Neuronal stem cell (in vitro differentiated cells): ENCODE measurements at regions not wholly inside any gene's neighbourhood (a gene's known extent, or its start where the extent isn't known, plus 50 kb on each side); places are given as distances from the start of the nearest gene placed in this dataset.

Experiments used
- DNase-seq: peaks from one replicate; pipeline ENCODE4 v3.0.0-alpha.2; 2013; ENCODE audit warnings: low spot score
- H2AFZ ChIP-seq: one replicate; pipeline ENCODE4 v1.6.1; 2013; ENCODE audit warnings: mild to moderate bottlenecking, low read length, inconsistent platforms
- H2AK5ac ChIP-seq: 2 replicates; pipeline ENCODE4 v1.6.1; 2013; ENCODE audit warnings: low read depth, mild to moderate bottlenecking, inconsistent platforms, low read length, moderate library complexity, mixed read lengths
- H2BK120ac ChIP-seq: 2 replicates; pipeline ENCODE4 v1.6.1; 2013; ENCODE audit warnings: low read depth, mild to moderate bottlenecking, inconsistent platforms, low read length, moderate library complexity, mixed read lengths
- H2BK12ac ChIP-seq: one replicate; pipeline ENCODE4 v1.6.1; 2013; ENCODE audit warnings: low read length, inconsistent platforms
- H2BK15ac ChIP-seq: 2 replicates; pipeline ENCODE4 v1.6.1; 2013; ENCODE audit warnings: mild to moderate bottlenecking, low read length, inconsistent platforms, mixed read lengths
- H2BK5ac ChIP-seq: one replicate; pipeline ENCODE4 v1.6.1; 2013; ENCODE audit warnings: inconsistent platforms, mild to moderate bottlenecking, low read length, moderate library complexity
- H3K14ac ChIP-seq: one replicate; pipeline ENCODE4 v1.6.1; 2013; ENCODE audit warnings: low read length, inconsistent platforms
- H3K18ac ChIP-seq: 2 replicates; pipeline ENCODE4 v1.6.1; 2013; ENCODE audit warnings: low read length, inconsistent platforms
- H3K23ac ChIP-seq: 2 replicates; pipeline ENCODE4 v1.6.1; 2013; ENCODE audit warnings: low read depth, mild to moderate bottlenecking, mixed read lengths, low read length, inconsistent platforms; ENCODE audit not compliant: poor library complexity
- H3K27ac ChIP-seq: replicated peaks from 3 replicates; pipeline ENCODE4 v1.5.1; 2013; ENCODE audit warnings: low read length, inconsistent platforms
- H3K27me3 ChIP-seq, 3 experiments: 2 replicates each; pipeline ENCODE4 v1.6.1; 2013; ENCODE audit warnings: low read length in 3 of 3, mild to moderate bottlenecking in 2 of 3, inconsistent platforms in 1 of 3, low read depth in 1 of 3, mixed read lengths in 1 of 3, moderate library complexity in 1 of 3; ENCODE audit not compliant: control insufficient read depth in 3 of 3, insufficient read depth in 3 of 3
- H3K36me3 ChIP-seq, 2 donors: replicated peaks in 1 of 2; 2 replicates each; pipeline ENCODE4 v1.6.1; 2013; ENCODE audit warnings: low read length in 2 of 2; ENCODE audit not compliant: control insufficient read depth in 2 of 2, insufficient read depth in 2 of 2
- H3K4ac ChIP-seq: 2 replicates; pipeline ENCODE4 v1.6.1; 2013; ENCODE audit warnings: inconsistent platforms, mild to moderate bottlenecking, low read length, moderate library complexity
- H3K4me1 ChIP-seq, 2 donors: 1 replicate in 1 of 2; 2 replicates in 1 of 2; pipeline ENCODE4 v1.6.1; 2013; ENCODE audit warnings: low read length in 2 of 2, low read depth in 1 of 2; ENCODE audit not compliant: control insufficient read depth in 2 of 2, insufficient read depth in 1 of 2
- H3K4me2 ChIP-seq: one replicate; pipeline ENCODE4 v1.6.1; 2013; ENCODE audit warnings: mild to moderate bottlenecking, low read length, inconsistent platforms; ENCODE audit not compliant: insufficient read depth, poor library complexity, severe bottlenecking
- H3K4me3 ChIP-seq, 2 donors: 2 replicates each; pipeline ENCODE4 v1.5.1; 2013; ENCODE audit warnings: low read length in 2 of 2, mild to moderate bottlenecking in 2 of 2, inconsistent platforms in 1 of 2, moderate library complexity in 1 of 2
- H3K79me1 ChIP-seq: one replicate; pipeline ENCODE4 v1.6.1; 2013; ENCODE audit warnings: low read depth, mild to moderate bottlenecking, inconsistent platforms, low read length, moderate library complexity
- H3K9ac ChIP-seq: one replicate; pipeline ENCODE4 v1.6.1; 2013; ENCODE audit warnings: mild to moderate bottlenecking, low read depth, low read length, inconsistent platforms; ENCODE audit not compliant: poor library complexity
- H3K9me3 ChIP-seq, 2 donors: replicated peaks in 1 of 2; 2 replicates each; pipeline versions ENCODE3 to v1.6.1; 2013; ENCODE audit warnings: low read length in 2 of 2, mild to moderate bottlenecking in 2 of 2, inconsistent platforms in 1 of 2, low read depth in 1 of 2, mixed read lengths in 1 of 2, moderate library complexity in 1 of 2; ENCODE audit not compliant: control insufficient read depth in 2 of 2, insufficient read depth in 1 of 2
- H4K8ac ChIP-seq: one replicate; pipeline ENCODE4 v1.6.1; 2013; ENCODE audit warnings: low read depth, mild to moderate bottlenecking, inconsistent platforms, low read length, moderate library complexity
- H4K91ac ChIP-seq: one replicate; pipeline ENCODE4 v1.6.1; 2013; ENCODE audit warnings: low read length, low read depth, mild to moderate bottlenecking, inconsistent platforms; ENCODE audit not compliant: poor library complexity
- WGBS, 2 donors: extraction: QIAGEN DNeasy Blood & Tissue Kit; methylation state at CpG; one replicate each; pipeline ENCODE4 v1.1.7; 2013; ENCODE audit warnings: missing lambda C conversion rate in 2 of 2, mixed read lengths in 1 of 2; ENCODE audit not compliant: insufficient read length in 2 of 2, insufficient replicate concordance in 1 of 2; ENCODE audit errors: extremely low coverage in 2 of 2; 5-methylcytosine and 5-hydroxymethylcytosine counted together

- no peak overlapping the region for H4K91ac ChIP-seq
- no peak overlapping the region for H3K14ac ChIP-seq
- no peak overlapping the region for H2BK12ac ChIP-seq
- no peak overlapping the region for H2AK5ac ChIP-seq
- H3K27me3 ChIP-seq, result no peaks in the 10 kb centered on the region
- H2AFZ ChIP-seq, result no peak overlapping the region
- no peak overlapping the region for H3K9ac ChIP-seq
- H3K4me2 ChIP-seq, result no peak overlapping the region
- no peak overlapping the region for H4K8ac ChIP-seq
- no peak overlapping the region for H3K27ac ChIP-seq
- no peak overlapping the region for H3K4me3 ChIP-seq
- H3K23ac ChIP-seq, result no peak overlapping the region
- no peak overlapping the region for H2BK15ac ChIP-seq
- H3K9me3 ChIP-seq, result peaks cover 0 to 2% of the 10 kb centered on the region in 2 donors
- no peak overlapping the region for H2BK5ac ChIP-seq
- DNase-seq, result no peak
- H3K79me1 ChIP-seq, result no peaks in the 10 kb centered on the region
- H3K4ac ChIP-seq, result no peak overlapping the region
- no peak overlapping the region for H2BK120ac ChIP-seq
- no peaks in the 10 kb centered on the region for H3K36me3 ChIP-seq
- H3K18ac ChIP-seq, result no peak overlapping the region
- no peaks in the 10 kb centered on the region for H3K4me1 ChIP-seq
Observed at GRCh38 chr12:73625226-73625625, 912.4 kb upstream of the ATXN7L3B start.

GRCh38 chr12:73629171-73629570, 908.5 kb upstream of the ATXN7L3B start:
- Histone ChIP-seq H2BK5ac (no peak overlapping the region), H3K18ac (no peak overlapping the region), H2AFZ (no peak overlapping the region), H3K4me3 (no peak overlapping the region), H3K4me1 (no peaks in the 10 kb centered on the region), H3K36me3 (no peaks in the 10 kb centered on the region), H3K79me1 (no peaks in the 10 kb centered on the region), H3K9ac (no peak overlapping the region), H3K4me2 (no peak overlapping the region), H2AK5ac (no peak overlapping the region), H2BK15ac (no peak overlapping the region), H3K27ac (no peak overlapping the region), H3K4ac (no peak overlapping the region), H3K14ac (no peak overlapping the region), H3K9me3 (no peaks in the 10 kb centered on the region), H2BK12ac (no peak overlapping the region), H2BK120ac (no peak overlapping the region), H4K91ac (no peak overlapping the region), H3K27me3 (no peaks in the 10 kb centered on the region), H4K8ac (no peak overlapping the region), H3K23ac (no peak overlapping the region)
- DNase-seq, result no peak
- no CpG with 5 or more reads among the region's 5 CpGs for whole genome bisulfite sequencing, 2 donors

- no CpG with 5 or more reads among the region's 4 CpGs for WGBS, 2 donors
- H3K79me1 ChIP-seq, result no peaks in the 10 kb centered on the region
- no peaks in the 10 kb centered on the region for H3K9me3 ChIP-seq
- no peak overlapping the region for H2BK120ac ChIP-seq
- no peak overlapping the region for H3K4ac ChIP-seq
- no peaks in the 10 kb centered on the region for H3K27me3 ChIP-seq
- no peak overlapping the region for H3K23ac ChIP-seq
- no peaks in the 10 kb centered on the region for H3K36me3 ChIP-seq
- H3K4me1 ChIP-seq, result no peaks in the 10 kb centered on the region
- no peak overlapping the region for H3K27ac ChIP-seq
- H3K18ac ChIP-seq, result no peak overlapping the region
- no peak for DNase-seq
- H4K8ac ChIP-seq, result no peak overlapping the region
- no peak overlapping the region for H2AK5ac ChIP-seq
- no peak overlapping the region for H3K4me2 ChIP-seq
- H2AFZ ChIP-seq, result peak overlapping the region; percentile 4
- no peak overlapping the region for H3K9ac ChIP-seq
- H3K4me3 ChIP-seq, result no peak overlapping the region
- H2BK15ac ChIP-seq, result no peak overlapping the region
- no peak overlapping the region for H2BK12ac ChIP-seq
- H4K91ac ChIP-seq, result no peak overlapping the region
- no peak overlapping the region for H3K14ac ChIP-seq
- no peak overlapping the region for H2BK5ac ChIP-seq
Observed at GRCh38 chr12:73629893-73630831, 907.5 kb upstream of the ATXN7L3B start.

GRCh38 chr12:73632191-73632590, 905.4 kb upstream of the ATXN7L3B start:
- Histone ChIP-seq H3K9me3 (no peaks in the 10 kb centered on the region), H3K9ac (no peak overlapping the region), H2BK12ac (no peak overlapping the region), H2BK15ac (no peak overlapping the region), H3K18ac (no peak overlapping the region), H3K4ac (no peak overlapping the region), H2BK5ac (no peak overlapping the region), H2AFZ (no peak overlapping the region), H3K23ac (no peak overlapping the region), H3K4me2 (no peak overlapping the region), H4K8ac (no peak overlapping the region), H3K79me1 (no peaks in the 10 kb centered on the region), H2BK120ac (no peak overlapping the region), H3K27me3 (no peaks in the 10 kb centered on the region), H3K14ac (no peak overlapping the region), H4K91ac (no peak overlapping the region), H3K27ac (no peak overlapping the region), H2AK5ac (no peak overlapping the region), H3K36me3 (no peaks in the 10 kb centered on the region), H3K4me1 (no peaks in the 10 kb centered on the region), H3K4me3 (no peak overlapping the region)
- DNase-seq, result no peak
